HEK293 (cell line): ENCODE measurements at regions not wholly inside any gene's neighbourhood (a gene's known extent, or its start where the extent isn't known, plus 50 kb on each side); places are given as distances from the start of the nearest gene placed in this dataset.

Experiments used
- CTCF ChIA-PET: fragments of 350-600 bp; formaldehyde crosslinking; extraction: SDS; loops from one replicate; lab custom pipeline; 2021; ENCODE audit warnings: antibody characterized with exemption; lab: Yijun Ruan, JAX
- POLR2A ChIA-PET: fragments of 300-600 bp; formaldehyde crosslinking; extraction: SDS; loops from one replicate; lab custom pipeline; 2020; ENCODE audit warnings: antibody characterized with exemption, inconsistent platforms; lab: Yijun Ruan, JAX
- H3K27ac ChIP-seq: fragments of 200-500 bp; sonication (Bioruptor generic); 2 replicates; pipeline ENCODE4 v1.5.1; 2014; ENCODE audit warnings: low read depth, low read length, control low read depth, inconsistent platforms; ENCODE audit errors: extremely low read depth
- H3K36me3 ChIP-seq, 2 experiments: fragments of 200-500 bp in 1 of 2; sonication (Bioruptor generic) in 1 of 2; 1 replicate in 1 of 2; 2 replicates in 1 of 2; pipeline ENCODE4 v1.5.1; 2014 to 2017; ENCODE audit warnings: inconsistent platforms in 2 of 2, low read length in 2 of 2; ENCODE audit not compliant: control insufficient read depth in 2 of 2, insufficient read depth in 1 of 2
- H3K4me1 ChIP-seq: fragments of 200-500 bp; sonication (Bioruptor generic); 2 replicates; pipeline ENCODE4 v1.5.1; 2014; ENCODE audit warnings: mild to moderate bottlenecking, low read length, inconsistent platforms; ENCODE audit not compliant: control insufficient read depth, insufficient read depth
- H3K4me3 ChIP-seq: 2 replicates; pipeline ENCODE4 v1.5.1; 2011; ENCODE audit warnings: low read depth, mild to moderate bottlenecking, control low read depth, low read length, moderate library complexity
- H3K9me3 ChIP-seq: fragments of 200-500 bp; sonication (Bioruptor generic); 2 replicates; pipeline ENCODE4 v1.5.1; 2014; ENCODE audit warnings: low read depth, low read length, inconsistent platforms; ENCODE audit not compliant: control insufficient read depth, insufficient read depth
- BCL11B ChIP-seq: fragments of 450-650 bp; formaldehyde crosslinking; IDR thresholded peaks from 2 replicates; pipeline ENCODE4 v1.5.1; 2016; ENCODE audit warnings: low read depth, missing biosample characterization, missing genetic modification characterization
- FEZF1 ChIP-seq: fragments of 450-650 bp; formaldehyde crosslinking; IDR thresholded peaks from 2 replicates; pipeline ENCODE4 v1.5.1; 2016; ENCODE audit warnings: missing biosample characterization, missing genetic modification characterization
- GLIS2 ChIP-seq: fragments of 450-650 bp; formaldehyde crosslinking; IDR thresholded peaks from 2 replicates; pipeline ENCODE4 v1.5.1; 2016; ENCODE audit warnings: missing biosample characterization, missing genetic modification characterization
- TCF7L2 ChIP-seq: IDR thresholded peaks from 2 replicates; pipeline ENCODE4 v1.6.1; 2011; ENCODE audit warnings: low read depth, mild to moderate bottlenecking, inconsistent platforms, low read length, moderate library complexity, borderline replicate concordance
- ZBTB44 ChIP-seq: fragments of 450-650 bp; IDR thresholded peaks from 2 replicates; pipeline ENCODE4 v1.5.1; 2018; ENCODE audit warnings: missing biosample characterization, mild to moderate bottlenecking, missing genetic modification characterization
- ZNF140 ChIP-seq: fragments of 450-650 bp; formaldehyde crosslinking; IDR thresholded peaks from 2 replicates; pipeline ENCODE4 v1.5.1; 2016; ENCODE audit warnings: missing biosample characterization, missing genetic modification characterization
- ZNF157 ChIP-seq: fragments of 450-650 bp; formaldehyde crosslinking; IDR thresholded peaks from 2 replicates; pipeline ENCODE4 v1.5.1; 2016; ENCODE audit warnings: missing biosample characterization, missing genetic modification characterization
- ZNF175 ChIP-seq: fragments of 450-650 bp; formaldehyde crosslinking; IDR thresholded peaks from 2 replicates; pipeline ENCODE4 v1.5.1; 2016; ENCODE audit warnings: missing biosample characterization, missing genetic modification characterization
- ZNF292 ChIP-seq: fragments of 450-650 bp; formaldehyde crosslinking; IDR thresholded peaks from 2 replicates; pipeline ENCODE4 v1.5.1; 2016; ENCODE audit warnings: low read depth, missing biosample characterization, missing genetic modification characterization, borderline replicate concordance
- ZNF302 ChIP-seq: fragments of 450-650 bp; formaldehyde crosslinking; IDR thresholded peaks from 2 replicates; pipeline ENCODE4 v1.5.1; 2016; ENCODE audit warnings: missing biosample characterization, missing genetic modification characterization, low read depth
- ZNF335 ChIP-seq: fragments of 450-650 bp; formaldehyde crosslinking; conservative IDR thresholded peaks from 2 replicates; pipeline ENCODE4 v1.5.1; 2016; ENCODE audit warnings: missing biosample characterization, missing genetic modification characterization
- ZNF354C ChIP-seq: fragments of 450-650 bp; formaldehyde crosslinking; IDR thresholded peaks from 2 replicates; pipeline ENCODE4 v1.5.1; 2016; ENCODE audit warnings: missing biosample characterization, missing genetic modification characterization, low read depth, borderline replicate concordance
- ZNF37A ChIP-seq: fragments of 450-650 bp; IDR thresholded peaks from 2 replicates; pipeline ENCODE4 v1.5.1; 2018; ENCODE audit warnings: missing biosample characterization, missing genetic modification characterization
- ZNF514 ChIP-seq: fragments of 450-650 bp; formaldehyde crosslinking; IDR thresholded peaks from 2 replicates; pipeline ENCODE4 v1.5.1; 2016; ENCODE audit warnings: missing biosample characterization, missing genetic modification characterization
- ZNF518A ChIP-seq: fragments of 450-650 bp; formaldehyde crosslinking; conservative IDR thresholded peaks from 2 replicates; pipeline ENCODE4 v1.5.1; 2016; ENCODE audit warnings: low read depth, missing biosample characterization, missing genetic modification characterization
- ZNF776 ChIP-seq: fragments of 450-650 bp; formaldehyde crosslinking; IDR thresholded peaks from 2 replicates; pipeline ENCODE4 v1.5.0; 2017; ENCODE audit warnings: missing biosample characterization, missing genetic modification characterization, borderline replicate concordance
- ZNF843 ChIP-seq: fragments of 450-650 bp; formaldehyde crosslinking; IDR thresholded peaks from 2 replicates; pipeline ENCODE4 v1.5.1; 2016; ENCODE audit warnings: missing biosample characterization, missing genetic modification characterization
- TF ChIP-seq, protein P1 (sequence below): fragments of 450-650 bp; formaldehyde crosslinking; IDR thresholded peaks from 2 replicates; pipeline ENCODE4 v1.5.1; 2017; ENCODE audit warnings: missing biosample characterization, missing genetic modification characterization
- TF ChIP-seq, protein P2 (sequence below): fragments of 450-650 bp; formaldehyde crosslinking; IDR thresholded peaks from 2 replicates; pipeline ENCODE4 v1.5.1; 2016; ENCODE audit warnings: missing biosample characterization, missing genetic modification characterization
- TF ChIP-seq, protein P3 (sequence below): fragments of 450-650 bp; formaldehyde crosslinking; IDR thresholded peaks from 2 replicates; pipeline ENCODE4 v1.5.1; 2016; ENCODE audit warnings: missing biosample characterization, missing genetic modification characterization
- TF ChIP-seq, protein P4 (sequence below): fragments of 450-650 bp; formaldehyde crosslinking; IDR thresholded peaks from 2 replicates; pipeline ENCODE4 v1.5.1; 2016; ENCODE audit warnings: missing biosample characterization, missing genetic modification characterization

DNA sequence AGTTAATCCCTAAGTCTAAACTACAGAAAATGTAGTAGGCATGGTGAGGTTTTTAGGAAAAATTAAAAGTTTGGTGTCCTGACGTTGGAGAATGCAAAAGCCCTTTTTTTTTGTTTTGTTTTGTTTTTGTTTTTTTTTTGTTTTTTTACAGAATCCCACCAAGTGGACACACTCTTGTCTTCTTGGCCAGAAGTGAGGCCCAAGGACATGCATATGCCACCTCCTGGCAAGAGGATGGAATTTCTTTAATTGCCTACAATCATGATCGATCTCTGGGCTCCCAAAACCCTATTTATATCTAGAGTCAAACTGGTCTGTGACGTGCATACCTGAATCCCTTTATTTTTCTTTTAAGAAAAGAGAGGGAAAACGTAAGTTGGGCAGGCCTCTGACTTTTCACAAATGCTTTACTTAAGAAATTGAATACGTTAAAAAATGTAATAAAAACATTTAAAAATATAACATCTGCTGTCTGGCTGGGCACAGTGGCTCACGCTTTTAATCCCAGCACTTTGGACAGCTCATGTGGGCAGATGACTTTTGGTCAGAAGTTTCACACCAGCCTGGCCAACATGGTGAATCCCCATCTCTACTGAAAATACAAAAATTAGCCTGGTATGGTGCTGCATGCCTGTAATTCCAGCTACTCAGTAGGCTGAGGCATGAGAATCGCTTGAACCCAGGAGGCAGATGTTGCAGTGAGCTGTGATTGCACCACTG lies 502.7 kb downstream of the CBLN2 start:
- Histone ChIP-seq H3K4me1 (no peaks in the 10 kb centered on the region), H3K9me3 (no peaks in the 10 kb centered on the region), H3K36me3 (no peaks in the 10 kb centered on the region), H3K4me3 (no peak overlapping the region), H3K27ac (no peak overlapping the region)
- ChIA-PET POLR2A (no interaction called here), CTCF (interaction anchor here (0.6 kb wide), 1 partner anchor 1468 kb away, joined by 3 read pairs; no protein-coding TSS in a partner anchor)
- TF ChIP-seq ZNF175 (tag by site-specific recombination) (no peak), ZNF302 (tag by site-specific recombination) (no peak), ZNF292 (tag by site-specific recombination) (no peak), GLIS2 (tag by site-specific recombination) (no peak), ZNF157 (tag by site-specific recombination) (no peak)
- TF ChIP-seq, protein P1, sequence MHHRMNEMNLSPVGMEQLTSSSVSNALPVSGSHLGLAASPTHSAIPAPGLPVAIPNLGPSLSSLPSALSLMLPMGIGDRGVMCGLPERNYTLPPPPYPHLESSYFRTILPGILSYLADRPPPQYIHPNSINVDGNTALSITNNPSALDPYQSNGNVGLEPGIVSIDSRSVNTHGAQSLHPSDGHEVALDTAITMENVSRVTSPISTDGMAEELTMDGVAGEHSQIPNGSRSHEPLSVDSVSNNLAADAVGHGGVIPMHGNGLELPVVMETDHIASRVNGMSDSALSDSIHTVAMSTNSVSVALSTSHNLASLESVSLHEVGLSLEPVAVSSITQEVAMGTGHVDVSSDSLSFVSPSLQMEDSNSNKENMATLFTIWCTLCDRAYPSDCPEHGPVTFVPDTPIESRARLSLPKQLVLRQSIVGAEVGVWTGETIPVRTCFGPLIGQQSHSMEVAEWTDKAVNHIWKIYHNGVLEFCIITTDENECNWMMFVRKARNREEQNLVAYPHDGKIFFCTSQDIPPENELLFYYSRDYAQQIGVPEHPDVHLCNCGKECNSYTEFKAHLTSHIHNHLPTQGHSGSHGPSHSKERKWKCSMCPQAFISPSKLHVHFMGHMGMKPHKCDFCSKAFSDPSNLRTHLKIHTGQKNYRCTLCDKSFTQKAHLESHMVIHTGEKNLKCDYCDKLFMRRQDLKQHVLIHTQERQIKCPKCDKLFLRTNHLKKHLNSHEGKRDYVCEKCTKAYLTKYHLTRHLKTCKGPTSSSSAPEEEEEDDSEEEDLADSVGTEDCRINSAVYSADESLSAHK, result no peak

- Histone ChIP-seq H3K9me3 (no peaks in the 10 kb centered on the region), H3K4me3 (no peak overlapping the region), H3K4me1 (no peaks in the 10 kb centered on the region), H3K36me3 (no peaks in the 10 kb centered on the region), H3K27ac (no peak overlapping the region)
- ChIA-PET POLR2A (no interaction called here), CTCF (no interaction called here)
- TF ChIP-seq ZNF37A, result no peak
- no peak for TF ChIP-seq ZNF335 (tag by site-specific recombination)
- TF ChIP-seq ZNF518A (tag by site-specific recombination), result no peak
- TF ChIP-seq, protein P2, sequence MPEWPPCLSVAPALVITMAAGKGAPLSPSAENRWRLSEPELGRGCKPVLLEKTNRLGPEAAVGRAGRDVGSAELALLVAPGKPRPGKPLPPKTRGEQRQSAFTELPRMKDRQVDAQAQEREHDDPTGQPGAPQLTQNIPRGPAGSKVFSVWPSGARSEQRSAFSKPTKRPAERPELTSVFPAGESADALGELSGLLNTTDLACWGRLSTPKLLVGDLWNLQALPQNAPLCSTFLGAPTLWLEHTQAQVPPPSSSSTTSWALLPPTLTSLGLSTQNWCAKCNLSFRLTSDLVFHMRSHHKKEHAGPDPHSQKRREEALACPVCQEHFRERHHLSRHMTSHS, result no peak
- TF ChIP-seq ZBTB44 (tag by site-specific recombination), result no peak
- TF ChIP-seq, protein P3, sequence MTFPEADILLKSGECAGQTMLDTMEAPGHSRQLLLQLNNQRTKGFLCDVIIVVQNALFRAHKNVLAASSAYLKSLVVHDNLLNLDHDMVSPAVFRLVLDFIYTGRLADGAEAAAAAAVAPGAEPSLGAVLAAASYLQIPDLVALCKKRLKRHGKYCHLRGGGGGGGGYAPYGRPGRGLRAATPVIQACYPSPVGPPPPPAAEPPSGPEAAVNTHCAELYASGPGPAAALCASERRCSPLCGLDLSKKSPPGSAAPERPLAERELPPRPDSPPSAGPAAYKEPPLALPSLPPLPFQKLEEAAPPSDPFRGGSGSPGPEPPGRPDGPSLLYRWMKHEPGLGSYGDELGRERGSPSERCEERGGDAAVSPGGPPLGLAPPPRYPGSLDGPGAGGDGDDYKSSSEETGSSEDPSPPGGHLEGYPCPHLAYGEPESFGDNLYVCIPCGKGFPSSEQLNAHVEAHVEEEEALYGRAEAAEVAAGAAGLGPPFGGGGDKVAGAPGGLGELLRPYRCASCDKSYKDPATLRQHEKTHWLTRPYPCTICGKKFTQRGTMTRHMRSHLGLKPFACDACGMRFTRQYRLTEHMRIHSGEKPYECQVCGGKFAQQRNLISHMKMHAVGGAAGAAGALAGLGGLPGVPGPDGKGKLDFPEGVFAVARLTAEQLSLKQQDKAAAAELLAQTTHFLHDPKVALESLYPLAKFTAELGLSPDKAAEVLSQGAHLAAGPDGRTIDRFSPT (tag by site-specific recombination), result no peak
- no peak for TF ChIP-seq FEZF1 (tag by site-specific recombination)
- TF ChIP-seq ZNF140 (tag by site-specific recombination), result no peak
- TF ChIP-seq BCL11B (tag by site-specific recombination), result no peak
- no peak for TF ChIP-seq ZNF354C (tag by site-specific recombination)
- no peak for TF ChIP-seq TCF7L2
- TF ChIP-seq ZNF843 (tag by site-specific recombination), result no peak
- no peak for TF ChIP-seq ZNF776 (tag by site-specific recombination)
- TF ChIP-seq, protein P4, sequence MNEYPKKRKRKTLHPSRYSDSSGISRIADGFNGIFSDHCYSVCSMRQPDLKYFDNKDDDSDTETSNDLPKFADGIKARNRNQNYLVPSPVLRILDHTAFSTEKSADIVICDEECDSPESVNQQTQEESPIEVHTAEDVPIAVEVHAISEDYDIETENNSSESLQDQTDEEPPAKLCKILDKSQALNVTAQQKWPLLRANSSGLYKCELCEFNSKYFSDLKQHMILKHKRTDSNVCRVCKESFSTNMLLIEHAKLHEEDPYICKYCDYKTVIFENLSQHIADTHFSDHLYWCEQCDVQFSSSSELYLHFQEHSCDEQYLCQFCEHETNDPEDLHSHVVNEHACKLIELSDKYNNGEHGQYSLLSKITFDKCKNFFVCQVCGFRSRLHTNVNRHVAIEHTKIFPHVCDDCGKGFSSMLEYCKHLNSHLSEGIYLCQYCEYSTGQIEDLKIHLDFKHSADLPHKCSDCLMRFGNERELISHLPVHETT (tag by site-specific recombination), result no peak
- TF ChIP-seq ZNF514, result no peak
Measured at GRCh38 chr18:72013427-72013850, 530.7 kb downstream of the CBLN2 start.
